BE2C (cell line): ENCODE measurements at regions not wholly inside any gene's neighbourhood (a gene's known extent, or its start where the extent isn't known, plus 50 kb on each side); places are given as distances from the start of the nearest gene placed in this dataset.

Source experiments
- DNase-seq: peaks from one replicate; pipeline ENCODE4 v3.0.0-alpha.2; 2020
- H3K27me3 ChIP-seq: fragments of 250-450 bp; sonication (Bioruptor Pico); 2 replicates; pipeline ENCODE4 v1.5.1; 2020; ENCODE audit warnings: mild to moderate bottlenecking
- H3K36me3 ChIP-seq: fragments of 250-450 bp; sonication (Bioruptor Pico); 2 replicates; pipeline ENCODE4 v1.5.1; 2020; ENCODE audit warnings: mild to moderate bottlenecking
- H3K4me1 ChIP-seq: fragments of 250-450 bp; sonication (Bioruptor Pico); 2 replicates; pipeline ENCODE4 v1.5.1; 2020
- H3K4me3 ChIP-seq: 2 replicates; pipeline ENCODE4 v1.5.1; 2011; ENCODE audit warnings: low read depth, low read length
- H3K9me3 ChIP-seq: fragments of 250-450 bp; sonication (Bioruptor Pico); 2 replicates; pipeline ENCODE4 v1.5.1; 2020
- TF ChIP-seq, protein P1 (sequence below): IDR thresholded peaks from 2 replicates; pipeline ENCODE4 v1.5.1; 2012; ENCODE audit warnings: mild to moderate bottlenecking, low read depth, low read length

DNA sequence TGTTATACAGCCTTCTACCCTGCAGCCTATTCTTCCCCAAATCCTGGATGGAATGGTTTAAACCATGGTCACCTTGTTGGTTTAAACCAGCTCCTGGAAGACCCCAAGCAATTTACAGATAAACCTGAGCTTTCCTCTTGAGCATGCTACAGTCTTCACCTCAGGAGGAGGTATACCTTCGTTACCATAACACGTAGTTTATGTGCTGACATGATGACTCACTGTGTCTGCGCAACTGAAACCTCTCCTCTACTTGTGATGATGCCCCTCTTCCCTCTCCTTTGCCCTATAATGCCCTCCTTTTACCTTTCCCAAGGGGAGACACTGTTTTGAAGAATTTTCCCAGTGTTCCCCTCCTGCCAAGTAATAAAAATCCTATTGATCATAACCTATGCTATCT, 457.3 kb upstream of the RGS18 start:
- H3K4me1 ChIP-seq = no peaks in the 10 kb centered on the region; the same call in 1 of the 2 replicates
- H3K4me3 ChIP-seq = no peak overlapping the region
- TF ChIP-seq, protein P1, sequence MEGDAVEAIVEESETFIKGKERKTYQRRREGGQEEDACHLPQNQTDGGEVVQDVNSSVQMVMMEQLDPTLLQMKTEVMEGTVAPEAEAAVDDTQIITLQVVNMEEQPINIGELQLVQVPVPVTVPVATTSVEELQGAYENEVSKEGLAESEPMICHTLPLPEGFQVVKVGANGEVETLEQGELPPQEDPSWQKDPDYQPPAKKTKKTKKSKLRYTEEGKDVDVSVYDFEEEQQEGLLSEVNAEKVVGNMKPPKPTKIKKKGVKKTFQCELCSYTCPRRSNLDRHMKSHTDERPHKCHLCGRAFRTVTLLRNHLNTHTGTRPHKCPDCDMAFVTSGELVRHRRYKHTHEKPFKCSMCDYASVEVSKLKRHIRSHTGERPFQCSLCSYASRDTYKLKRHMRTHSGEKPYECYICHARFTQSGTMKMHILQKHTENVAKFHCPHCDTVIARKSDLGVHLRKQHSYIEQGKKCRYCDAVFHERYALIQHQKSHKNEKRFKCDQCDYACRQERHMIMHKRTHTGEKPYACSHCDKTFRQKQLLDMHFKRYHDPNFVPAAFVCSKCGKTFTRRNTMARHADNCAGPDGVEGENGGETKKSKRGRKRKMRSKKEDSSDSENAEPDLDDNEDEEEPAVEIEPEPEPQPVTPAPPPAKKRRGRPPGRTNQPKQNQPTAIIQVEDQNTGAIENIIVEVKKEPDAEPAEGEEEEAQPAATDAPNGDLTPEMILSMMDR = no peak
- no peaks in the 10 kb centered on the region for H3K36me3 ChIP-seq
- no peaks in the 10 kb centered on the region for H3K9me3 ChIP-seq
- no peaks in the 10 kb centered on the region for H3K27me3 ChIP-seq
- DNase-seq = no peak

DNA sequence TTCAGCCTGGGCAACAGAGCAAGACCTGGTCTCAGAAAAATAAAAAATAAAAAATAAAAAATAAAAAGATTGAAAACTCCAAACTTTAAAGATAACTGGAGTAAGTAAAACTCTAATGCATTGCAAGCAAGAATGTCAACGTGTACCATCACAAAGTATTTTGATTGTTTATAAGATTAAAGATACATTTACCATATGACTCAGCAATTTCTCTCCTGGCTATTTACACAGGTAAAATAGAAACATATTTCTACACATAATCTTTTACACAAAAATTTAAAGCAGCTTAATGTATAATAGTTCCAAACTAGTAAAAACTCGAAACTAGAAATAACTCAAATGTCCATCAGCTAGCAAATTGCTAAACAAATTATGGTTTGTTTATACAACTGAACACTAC, 456.1 kb upstream of the RGS18 start:
- no peaks in the 10 kb centered on the region; the same call in 1 of the 2 replicates for H3K4me1 ChIP-seq
- no peak for DNase-seq
- TF ChIP-seq, protein P1 = no peak
- no peaks in the 10 kb centered on the region for H3K36me3 ChIP-seq
- no peaks in the 10 kb centered on the region for H3K27me3 ChIP-seq
- no peak overlapping the region for H3K4me3 ChIP-seq
- H3K9me3 ChIP-seq = no peaks in the 10 kb centered on the region

- no peak for DNase-seq
- Histone ChIP-seq H3K4me1 (peaks cover 4% of the 10 kb centered on the region), H3K36me3 (no peaks in the 10 kb centered on the region), H3K4me3 (no peak overlapping the region), H3K27me3 (no peaks in the 10 kb centered on the region), H3K9me3 (no peaks in the 10 kb centered on the region)
- TF ChIP-seq, protein P1 = no peak
Measured at GRCh38 chr1:191707288-191707687, 451.0 kb upstream of the RGS18 start.

- TF ChIP-seq, protein P1 = no peak
- Histone ChIP-seq H3K4me1 (peaks cover 4% of the 10 kb centered on the region), H3K27me3 (no peaks in the 10 kb centered on the region), H3K36me3 (no peaks in the 10 kb centered on the region), H3K9me3 (no peaks in the 10 kb centered on the region), H3K4me3 (no peak overlapping the region)
- DNase-seq = no peak
Measured at GRCh38 chr1:191709215-191709614, 449.0 kb upstream of the RGS18 start.

GRCh38 chr1:191711961-191712360, 446.3 kb upstream of the RGS18 start:
- H3K4me3 ChIP-seq = no peak overlapping the region
- H3K4me1 ChIP-seq = peaks cover 4% of the 10 kb centered on the region
- no peaks in the 10 kb centered on the region for H3K36me3 ChIP-seq
- TF ChIP-seq, protein P1 = no peak
- H3K27me3 ChIP-seq = no peaks in the 10 kb centered on the region
- DNase-seq = no peak
- no peaks in the 10 kb centered on the region for H3K9me3 ChIP-seq

- Histone ChIP-seq H3K4me1 (no peaks in the 10 kb centered on the region), H3K4me3 (no peak overlapping the region), H3K9me3 (no peaks in the 10 kb centered on the region), H3K27me3 (no peaks in the 10 kb centered on the region), H3K36me3 (no peaks in the 10 kb centered on the region)
- TF ChIP-seq, protein P1 = no peak
- no peak for DNase-seq
Measured at GRCh38 chr1:191714845-191715244, 443.4 kb upstream of the RGS18 start.
